ENCODE measurements at regions not wholly inside any gene's neighbourhood (a gene's known extent, or its start where the extent isn't known, plus 50 kb on each side); places are given as distances from the start of the nearest gene placed in this dataset.
A peak's percentile ranks its signal among the peaks of the same experiment; 100 is the strongest.

- H3K4me3 Mint-ChIP-seq: no peak overlapping the region
- Histone ChIP-seq H3K23me2 (ENCODE audit: insufficient read length, low read depth, low read length, poor library complexity, severe bottlenecking) (no peaks in the 10 kb centered on the region), H3K4ac (ENCODE audit: low read depth, low read length) (no peak overlapping the region), H3K4me1 (ENCODE audit: insufficient read depth, low read length) (no peaks in the 10 kb centered on the region), H4K8ac (replicated peaks; ENCODE audit: insufficient read length, low read depth, low read length) (no peak overlapping the region), H2BK12ac (ENCODE audit: insufficient read length, low read depth, low read length) (no peak overlapping the region), H3K9ac (ENCODE audit: extremely low read depth, insufficient read length, low read length) (no peak overlapping the region), H4K91ac (ENCODE audit: insufficient read length, low read depth, low read length) (no peak overlapping the region), H3K27me3 (ENCODE audit: insufficient read depth, low read length) (no peaks in the 10 kb centered on the region), H3K14ac (ENCODE audit: insufficient read depth, low read length) (no peak overlapping the region), H2BK15ac (ENCODE audit: low read depth, low read length) (no peak overlapping the region), H2BK20ac (ENCODE audit: low read depth, low read length, poor library complexity, severe bottlenecking) (no peak overlapping the region), H3K9me3 (ENCODE audit: control insufficient read depth, low read depth, low read length) (no peaks in the 10 kb centered on the region), H3K79me1 (ENCODE audit: insufficient read depth, low read depth, low read length, poor library complexity, severe bottlenecking) (no peaks in the 10 kb centered on the region), H4K20me1 (ENCODE audit: control insufficient read depth, insufficient read depth, insufficient read length) (no peaks in the 10 kb centered on the region), H3T11ph (ENCODE audit: low read length) (no peak overlapping the region), H2AK5ac (ENCODE audit: insufficient read length, low read length) (no peak overlapping the region), H3K4me2 (ENCODE audit: insufficient read depth, insufficient read length, low read length) (no peak overlapping the region), H2BK120ac (ENCODE audit: low read depth, low read length, poor library complexity, severe bottlenecking) (no peak overlapping the region), H3K23ac (ENCODE audit: insufficient read length, low read depth, low read length) (no peak overlapping the region), H3K79me2 (ENCODE audit: insufficient read depth, low read length) (no peaks in the 10 kb centered on the region), H3K18ac (ENCODE audit: insufficient read length, low read depth, low read length) (peak overlapping the region; percentile 22), H4K5ac (ENCODE audit: insufficient read length, low read depth, low read length) (no peak overlapping the region), H2AFZ (ENCODE audit: low read length) (no peak overlapping the region), H3K56ac (ENCODE audit: insufficient read length, low read depth, low read length) (no peak overlapping the region), H2BK5ac (ENCODE audit: insufficient read length, low read length) (no peak overlapping the region), H3K27ac (ENCODE audit: insufficient read length, low read depth, low read length) (no peak overlapping the region)
- peaks cover 3% of the 10 kb centered on the region in 2 experiments; a peak in 2 of 5 replicates for H3K9me3 Mint-ChIP-seq
- DNase-seq: no peak
- peak overlapping the region in 1 of 3 experiments; percentile 65; a peak in 2 of 7 replicates for H3K27ac Mint-ChIP-seq
- H3K36me3 Mint-ChIP-seq (ENCODE audit: insufficient read depth in 1 of 3, low read depth in 3 of 3): peaks cover 0 to 4% (median 0%) of the 10 kb centered on the region in 3 experiments; a peak in 3 of 7 replicates
- H3K27me3 Mint-ChIP-seq (ENCODE audit: low read depth): peaks cover 11% of the 10 kb centered on the region
- WGBS (ENCODE audit: extremely low coverage, insufficient read length, low lambda C conversion rate): no CpG with 5 or more reads among the region's 3 CpGs
- no peaks in the 10 kb centered on the region for H3K4me1 Mint-ChIP-seq
- TF ChIP-seq CTCF (conservative IDR thresholded peaks at IDR 0.05): no peak
Observed at GRCh38 chr14:75373133-75373532, 54.7 kb upstream of the JDP2 start.

All from H9 (cell line).